ENCODE measurements at regions not wholly inside any gene's neighbourhood (a gene's known extent, or its start where the extent isn't known, plus 50 kb on each side); places are given as distances from the start of the nearest gene placed in this dataset.

GRCh38 chr2:128731994-128732650 lies 413.5 kb upstream of the HS6ST1 start:
- no peak for DNase-seq (ENCODE audit: low read depth in 4 of 4, low spot score in 3 of 4)

DNA sequence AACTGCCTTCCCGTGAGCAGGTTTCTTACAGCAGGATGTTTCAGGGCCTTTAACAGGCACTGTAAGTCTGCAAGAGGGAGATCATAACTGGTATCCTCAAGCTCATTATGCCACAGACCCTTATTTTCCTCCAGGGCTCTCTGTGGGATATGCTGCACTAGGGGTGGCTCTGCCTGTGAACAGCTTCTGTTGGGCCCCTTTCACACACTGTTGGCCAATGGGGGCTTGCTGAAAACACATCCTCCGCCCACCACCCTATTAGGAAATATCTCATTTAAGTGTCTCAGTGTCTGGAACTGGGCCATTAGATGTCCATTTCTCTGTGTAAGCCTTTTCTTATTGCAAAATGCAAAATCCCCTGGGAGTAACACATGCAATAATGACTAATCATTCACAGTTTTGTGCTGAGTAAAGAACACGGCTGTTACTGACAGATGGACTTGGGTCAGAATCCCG lies 414.3 kb upstream of the HS6ST1 start:
- no peak for DNase-seq (ENCODE audit: low read depth in 4 of 4, low spot score in 3 of 4)

DNA sequence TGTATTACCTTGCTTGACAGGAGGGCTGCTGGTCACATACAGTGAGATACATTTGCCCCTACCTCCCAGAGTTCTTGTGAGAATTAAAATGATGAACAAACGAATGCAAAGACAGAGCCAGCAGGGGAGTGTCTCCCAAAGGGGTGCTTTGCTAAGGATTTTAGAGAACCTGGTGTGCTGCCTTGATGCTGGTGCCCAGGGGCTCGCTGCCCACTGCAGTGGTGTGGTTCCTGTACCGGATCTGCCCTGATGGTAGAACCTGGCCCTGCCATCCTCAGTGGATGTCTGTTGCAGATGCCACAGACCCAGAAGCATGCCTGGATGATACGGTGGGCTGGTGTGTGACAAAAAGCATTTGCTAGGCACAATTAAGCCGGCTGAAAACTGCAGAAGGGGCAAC lies 414.8 kb upstream of the HS6ST1 start:
- DNase-seq (ENCODE audit: low read depth in 4 of 4, low spot score in 3 of 4), result no peak

- DNase-seq (ENCODE audit: low read depth in 4 of 4, low spot score in 3 of 4), result no peak
These were observed 416.0 kb upstream of the HS6ST1 start for GRCh38 chr2:128734521-128735295.

GRCh38 chr2:128735296-128735960 lies 416.8 kb upstream of the HS6ST1 start:
- DNase-seq (ENCODE audit: low read depth in 4 of 4, low spot score in 3 of 4), result no peak

- no peak for DNase-seq (ENCODE audit: low read depth in 4 of 4, low spot score in 3 of 4)
These were observed 417.5 kb upstream of the HS6ST1 start for GRCh38 chr2:128736046-128736688.

- DNase-seq (ENCODE audit: low read depth in 4 of 4, low spot score in 3 of 4), result peak; percentile 68 to 77 (median 72)
These were observed 418.2 kb upstream of the HS6ST1 start for GRCh38 chr2:128736689-128737545.

DNA sequence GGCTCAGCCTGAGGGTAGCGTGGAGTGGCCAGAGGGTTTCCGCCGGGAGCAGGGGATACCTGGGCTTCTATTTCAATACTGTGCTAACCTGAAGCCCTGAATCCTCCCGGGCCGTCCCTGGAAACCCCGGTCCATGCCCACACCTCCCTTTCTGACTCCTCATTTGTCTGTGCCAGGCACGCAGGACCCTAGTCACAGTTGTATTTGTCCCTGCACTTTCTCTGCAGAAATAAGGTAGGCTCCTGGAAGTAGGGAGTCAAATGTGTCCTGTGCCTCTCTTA lies 418.8 kb upstream of the HS6ST1 start:
- DNase-seq (ENCODE audit: low read depth in 4 of 4, low spot score in 3 of 4), result no peak

GRCh38 chr2:128738446-128739110 lies 419.9 kb upstream of the HS6ST1 start:
- DNase-seq (ENCODE audit: low read depth in 4 of 4, low spot score in 3 of 4), result no peak

- DNase-seq (ENCODE audit: low read depth in 4 of 4, low spot score in 3 of 4), result no peak
These were observed 423.8 kb upstream of the HS6ST1 start for GRCh38 chr2:128742467-128742866.

DNA sequence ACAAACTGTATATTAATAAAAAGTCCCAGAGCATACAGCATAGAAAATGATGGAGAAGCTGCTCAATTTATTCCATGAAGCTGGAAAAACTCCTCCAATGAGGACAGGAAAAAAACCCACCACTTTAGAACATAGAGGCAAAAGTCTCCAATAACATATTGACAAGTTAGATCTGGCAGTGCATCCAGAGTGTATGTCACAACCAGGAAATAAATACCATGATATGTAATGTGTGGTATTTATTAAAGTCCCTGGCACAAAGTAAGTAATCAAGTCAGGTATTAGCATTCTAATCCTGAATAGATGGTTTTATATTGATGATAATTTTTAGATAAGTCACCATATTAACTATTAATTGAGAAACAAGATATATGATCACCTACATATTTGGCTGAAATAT lies 427.3 kb upstream of the HS6ST1 start:
- no peak for DNase-seq (ENCODE audit: low read depth in 4 of 4, low spot score in 3 of 4)

- DNase-seq (ENCODE audit: low read depth in 4 of 4, low spot score in 3 of 4), result no peak
These were observed 427.7 kb upstream of the HS6ST1 start for GRCh38 chr2:128746356-128746755.

DNA sequence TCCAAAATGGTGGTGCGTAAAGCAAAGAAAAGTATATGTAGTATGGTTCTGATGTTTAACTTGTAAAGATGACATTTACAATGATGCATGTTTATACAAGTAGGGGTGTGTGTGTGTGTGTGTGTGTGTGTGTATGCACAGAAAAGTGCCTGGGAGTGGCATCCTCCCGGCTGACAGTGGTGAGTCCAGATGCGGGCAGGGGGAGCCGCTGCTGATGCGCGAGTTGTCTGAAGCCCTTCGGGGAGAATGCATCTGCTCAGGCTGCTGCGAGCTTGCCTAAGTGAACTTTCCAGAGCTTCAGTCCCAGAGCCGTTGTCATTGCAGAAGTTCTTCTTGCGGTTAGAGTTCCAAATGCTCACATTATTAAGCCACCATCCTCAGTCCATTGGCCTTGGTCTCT lies 429.7 kb upstream of the HS6ST1 start:
- DNase-seq (ENCODE audit: low read depth in 4 of 4, low spot score in 3 of 4), result no peak

- no peak for DNase-seq (ENCODE audit: low read depth in 4 of 4, low spot score in 3 of 4)
These were observed 430.4 kb upstream of the HS6ST1 start for GRCh38 chr2:128748835-128749605.

- no peak for DNase-seq (ENCODE audit: low read depth in 4 of 4, low spot score in 3 of 4)
These were observed 431.9 kb upstream of the HS6ST1 start for GRCh38 chr2:128750328-128751165.

DNA sequence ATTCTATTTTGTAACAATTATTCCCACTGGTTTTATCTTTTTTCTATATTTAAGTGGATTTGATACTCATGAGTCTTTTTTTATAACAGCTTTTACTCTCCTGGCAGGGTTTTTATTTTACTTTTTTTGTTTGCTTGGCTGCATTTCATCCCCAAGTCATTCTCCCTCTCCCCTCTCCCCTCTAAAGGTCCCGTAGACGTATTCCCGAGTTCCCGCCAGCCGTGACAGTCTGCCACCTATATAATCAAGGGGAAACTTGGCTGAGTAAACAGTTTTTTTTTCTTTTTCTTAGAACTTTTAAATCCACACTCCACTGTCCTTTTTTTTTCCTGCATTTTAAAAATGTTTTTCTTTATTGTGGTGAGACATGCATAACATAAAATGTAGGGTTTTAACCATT lies 433.1 kb upstream of the HS6ST1 start:
- no peak for DNase-seq (ENCODE audit: low read depth in 4 of 4, low spot score in 3 of 4)

- DNase-seq (ENCODE audit: low read depth in 4 of 4, low spot score in 3 of 4), result no peak
These were observed 434.1 kb upstream of the HS6ST1 start for GRCh38 chr2:128752691-128753263.

DNA sequence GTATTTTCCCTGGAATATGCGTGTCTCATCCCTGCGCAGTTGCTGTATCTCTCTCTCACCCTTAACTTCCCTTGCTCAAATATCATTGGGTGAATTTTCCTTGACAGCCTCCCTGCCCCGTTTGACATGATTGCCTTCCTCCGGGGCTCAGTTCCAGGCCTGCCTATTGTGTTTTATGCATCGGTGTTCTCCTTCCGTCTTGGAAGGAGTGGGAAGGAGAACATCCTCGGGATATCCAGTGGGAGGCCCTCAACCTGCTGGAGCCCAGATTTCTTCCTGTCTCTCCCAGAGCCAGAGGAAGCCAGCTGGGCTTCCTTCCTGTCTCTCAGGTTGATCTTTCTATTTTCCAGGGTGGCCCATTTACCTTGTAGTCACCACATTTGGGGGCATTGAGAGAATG lies 434.7 kb upstream of the HS6ST1 start:
- no peak for DNase-seq (ENCODE audit: low read depth in 4 of 4, low spot score in 3 of 4)
